ENCODE measurements at regions not wholly inside any gene's neighbourhood (a gene's known extent, or its start where the extent isn't known, plus 50 kb on each side); places are given as distances from the start of the nearest gene placed in this dataset.

DNA sequence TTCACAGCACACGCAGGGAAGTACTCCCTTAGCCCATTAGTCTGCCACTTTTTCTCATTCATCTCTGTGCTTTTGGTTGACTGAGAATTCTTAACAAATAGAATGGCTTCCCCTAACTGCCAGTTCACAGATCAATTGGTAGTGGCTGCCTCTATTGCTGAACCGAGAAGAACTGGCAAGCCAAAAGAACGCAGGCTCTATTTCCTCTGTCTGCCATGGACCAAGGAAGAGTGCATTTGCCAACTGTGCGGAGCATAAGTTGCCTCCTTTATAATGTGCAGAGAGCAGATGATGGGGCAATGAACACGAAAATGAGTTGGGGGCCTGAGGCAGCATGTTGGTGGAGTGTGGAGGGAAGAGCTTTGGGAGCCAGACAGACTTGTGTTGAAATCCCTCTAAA is 483.1 kb upstream of the CAMK1G start:
- DNase-seq (ENCODE audit: low read depth) = no peak
- TF ChIP-seq, protein P1, sequence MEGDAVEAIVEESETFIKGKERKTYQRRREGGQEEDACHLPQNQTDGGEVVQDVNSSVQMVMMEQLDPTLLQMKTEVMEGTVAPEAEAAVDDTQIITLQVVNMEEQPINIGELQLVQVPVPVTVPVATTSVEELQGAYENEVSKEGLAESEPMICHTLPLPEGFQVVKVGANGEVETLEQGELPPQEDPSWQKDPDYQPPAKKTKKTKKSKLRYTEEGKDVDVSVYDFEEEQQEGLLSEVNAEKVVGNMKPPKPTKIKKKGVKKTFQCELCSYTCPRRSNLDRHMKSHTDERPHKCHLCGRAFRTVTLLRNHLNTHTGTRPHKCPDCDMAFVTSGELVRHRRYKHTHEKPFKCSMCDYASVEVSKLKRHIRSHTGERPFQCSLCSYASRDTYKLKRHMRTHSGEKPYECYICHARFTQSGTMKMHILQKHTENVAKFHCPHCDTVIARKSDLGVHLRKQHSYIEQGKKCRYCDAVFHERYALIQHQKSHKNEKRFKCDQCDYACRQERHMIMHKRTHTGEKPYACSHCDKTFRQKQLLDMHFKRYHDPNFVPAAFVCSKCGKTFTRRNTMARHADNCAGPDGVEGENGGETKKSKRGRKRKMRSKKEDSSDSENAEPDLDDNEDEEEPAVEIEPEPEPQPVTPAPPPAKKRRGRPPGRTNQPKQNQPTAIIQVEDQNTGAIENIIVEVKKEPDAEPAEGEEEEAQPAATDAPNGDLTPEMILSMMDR (conservative IDR thresholded peaks at IDR 0.05; ENCODE audit: low read depth, low read length) = no peak
- no peak overlapping the region for H3K4me3 ChIP-seq (ENCODE audit: low read depth, low read length)

DNA sequence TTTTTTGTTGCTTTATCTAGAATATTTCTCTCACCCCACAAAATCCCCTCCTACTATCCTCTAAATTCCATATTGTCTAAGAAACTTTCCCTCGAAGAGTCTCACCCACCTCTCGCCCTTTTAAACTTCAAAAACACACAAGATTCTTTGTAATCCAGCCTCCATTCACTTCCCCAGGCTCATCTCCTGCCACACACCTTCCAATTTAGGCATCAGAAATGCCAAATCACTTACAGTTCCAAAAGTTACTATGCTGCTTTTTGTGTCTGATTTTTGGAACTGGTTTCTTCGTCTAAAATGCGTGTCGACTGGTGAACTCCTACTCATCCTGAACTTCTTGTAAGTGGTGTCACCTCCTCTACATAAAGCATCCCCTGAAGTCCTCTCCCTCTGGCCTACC is 482.4 kb upstream of the CAMK1G start:
- TF ChIP-seq, protein P1 (conservative IDR thresholded peaks at IDR 0.05; ENCODE audit: low read depth, low read length) = no peak
- DNase-seq (ENCODE audit: low read depth) = no peak
- H3K4me3 ChIP-seq (ENCODE audit: low read depth, low read length) = no peak overlapping the region

DNA sequence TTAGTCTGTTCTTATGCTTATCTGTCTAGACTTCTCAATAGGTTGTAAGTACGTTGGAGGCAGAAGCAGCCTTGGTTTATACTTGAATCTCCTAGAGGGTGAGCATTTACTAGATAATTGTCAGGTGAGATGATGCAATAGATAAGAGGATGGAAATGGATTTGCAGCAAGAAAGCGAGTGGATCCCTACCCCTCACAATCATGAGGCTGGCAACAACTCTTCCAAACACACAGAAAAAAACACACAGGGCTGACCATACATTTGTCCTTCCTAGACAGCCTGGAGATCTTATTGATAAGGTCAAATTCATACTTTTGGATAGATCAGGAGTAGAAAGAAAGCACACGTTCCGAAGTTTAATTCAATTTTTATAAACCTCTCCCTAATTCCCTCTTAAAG is 481.4 kb upstream of the CAMK1G start:
- DNase-seq (ENCODE audit: low read depth) = no peak
- TF ChIP-seq, protein P1 (conservative IDR thresholded peaks at IDR 0.05; ENCODE audit: low read depth, low read length) = no peak
- no peak overlapping the region for H3K4me3 ChIP-seq (ENCODE audit: low read depth, low read length)

DNA sequence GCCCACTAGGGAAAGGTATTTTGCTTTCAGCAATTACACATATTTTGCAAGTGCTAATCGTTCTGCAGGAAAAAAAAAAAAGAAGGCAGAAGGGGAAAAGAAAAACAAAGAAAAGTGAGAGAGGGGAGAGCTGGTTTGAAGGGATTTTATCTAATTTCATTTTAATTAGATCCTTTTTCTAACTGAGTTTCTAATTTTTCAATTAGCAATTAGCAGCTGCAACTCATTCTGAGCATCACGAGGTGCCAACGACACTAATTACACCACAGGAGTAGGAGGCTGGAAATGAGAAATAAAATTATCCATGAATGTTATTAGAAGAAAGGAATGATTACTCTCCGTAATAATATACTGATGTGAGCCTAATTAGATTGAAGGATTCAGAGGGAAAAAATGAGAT is 481.0 kb upstream of the CAMK1G start:
- no peak for DNase-seq (ENCODE audit: low read depth)
- H3K4me3 ChIP-seq (ENCODE audit: low read depth, low read length) = no peak overlapping the region
- TF ChIP-seq, protein P1 (conservative IDR thresholded peaks at IDR 0.05; ENCODE audit: low read depth, low read length) = no peak

DNA sequence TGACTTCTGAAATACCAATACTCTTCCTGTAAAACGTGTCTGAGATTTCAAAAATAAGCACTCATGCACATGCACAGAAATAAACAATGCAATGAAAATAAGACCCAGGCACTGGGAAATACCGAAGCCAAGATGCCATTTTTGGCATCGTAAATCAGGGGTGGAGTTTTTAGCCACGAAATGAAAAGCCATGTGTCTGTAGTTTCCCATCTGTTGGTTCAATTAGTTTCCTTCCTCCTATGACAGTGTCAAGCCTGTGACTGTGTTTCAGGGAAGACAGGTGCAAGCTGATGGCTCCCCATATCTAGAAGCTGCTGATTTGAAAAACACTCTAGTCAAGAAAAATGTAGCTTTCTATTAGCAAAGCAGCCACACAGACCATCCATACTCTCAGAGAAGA is 480.4 kb upstream of the CAMK1G start:
- TF ChIP-seq, protein P1 (conservative IDR thresholded peaks at IDR 0.05; ENCODE audit: low read depth, low read length) = no peak
- no peak overlapping the region for H3K4me3 ChIP-seq (ENCODE audit: low read depth, low read length)
- no peak for DNase-seq (ENCODE audit: low read depth)

DNA sequence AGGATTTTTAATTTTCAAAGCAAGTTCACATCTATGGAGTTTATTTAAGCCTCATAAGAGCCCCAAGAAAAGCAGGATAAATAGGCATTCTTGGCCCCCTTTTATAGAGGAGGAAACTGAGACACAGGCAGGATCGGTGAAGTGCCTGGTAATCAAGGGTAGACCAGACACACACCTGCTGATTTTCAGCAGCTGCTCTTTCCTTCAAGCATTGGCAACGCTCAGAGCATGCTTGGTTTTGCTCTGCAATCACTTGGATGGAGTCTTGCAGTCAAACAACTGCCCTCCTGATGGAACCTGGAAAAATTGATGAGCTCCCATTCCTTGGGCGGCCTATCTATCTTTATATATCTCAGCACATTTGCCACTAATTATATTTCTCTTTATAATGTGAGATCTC is 478.9 kb upstream of the CAMK1G start:
- DNase-seq (ENCODE audit: low read depth) = no peak
- TF ChIP-seq, protein P1 (conservative IDR thresholded peaks at IDR 0.05; ENCODE audit: low read depth, low read length) = no peak
- no peak overlapping the region for H3K4me3 ChIP-seq (ENCODE audit: low read depth, low read length)

DNA sequence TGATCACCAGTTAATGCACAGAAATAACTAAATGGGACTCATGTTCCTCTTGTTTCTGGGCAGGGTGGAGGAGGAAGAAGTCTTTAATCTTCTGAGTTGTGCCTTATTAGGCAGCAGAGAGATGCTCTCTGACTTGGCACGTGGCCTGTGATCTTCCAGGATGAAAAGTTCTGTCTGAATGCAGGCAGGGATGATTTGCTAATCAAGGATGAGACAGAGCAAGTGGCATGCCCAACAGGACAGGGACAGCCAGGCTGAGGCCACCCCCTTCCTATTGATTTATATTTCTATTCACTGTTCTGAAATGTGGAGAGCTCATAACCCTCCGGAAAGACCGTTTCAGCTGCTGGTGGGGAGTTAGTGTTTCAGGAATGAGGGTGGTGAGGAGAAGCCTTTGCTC is 477.8 kb upstream of the CAMK1G start:
- no peak overlapping the region for H3K4me3 ChIP-seq (ENCODE audit: low read depth, low read length)
- no peak for DNase-seq (ENCODE audit: low read depth)
- TF ChIP-seq, protein P1 (conservative IDR thresholded peaks at IDR 0.05; ENCODE audit: low read depth, low read length) = no peak
